ENCODE measurements at regions not wholly inside any gene's neighbourhood (a gene's known extent, or its start where the extent isn't known, plus 50 kb on each side); places are given as distances from the start of the nearest gene placed in this dataset.

DNA sequence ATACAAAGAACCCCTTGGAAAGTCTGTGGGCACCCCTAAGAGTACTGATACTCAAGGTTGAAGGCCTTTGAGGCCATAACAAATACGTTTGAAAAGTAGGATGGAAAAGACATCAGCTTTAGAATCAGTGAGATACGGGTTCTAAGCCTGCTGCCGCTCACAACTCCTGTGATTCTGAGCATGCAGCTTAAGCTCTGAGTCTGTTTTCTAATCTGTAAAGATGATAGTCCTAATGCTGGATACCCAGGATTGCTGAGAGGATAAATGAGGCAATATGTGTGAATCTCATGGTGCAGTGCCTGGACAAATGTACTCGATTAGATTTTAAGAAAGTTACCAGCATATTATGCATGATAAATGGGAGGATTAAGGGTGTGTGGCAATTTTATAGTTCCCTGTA, 321.0 kb upstream of the HSF2 start:
- H3K4me3 ChIP-seq, result no peak overlapping the region
- H3K27me3 ChIP-seq, result no peaks in the 10 kb centered on the region
- DNase-seq (no peak), ATAC-seq (no peak)
- H3K27ac ChIP-seq, result no peak overlapping the region
- no peaks in the 10 kb centered on the region for H3K36me3 ChIP-seq
- in situ Hi-C loops (cut with MboI; ENCODE audit: low sequenced_read_pairs in 4 of 4), result no loop called here
- intact Hi-C loops (cut with DNase I; ENCODE audit: low total_unique reads), result no loop called here
- TF ChIP-seq POLR2A (IDR thresholded peaks at IDR 0.05) (no peak), CTCF (IDR thresholded peaks at IDR 0.05 in 4 of 5, conservative IDR thresholded peaks at IDR 0.05 in 1 of 5) (no peak)
- H3K9me3 ChIP-seq, result no peaks in the 10 kb centered on the region
- no peaks in the 10 kb centered on the region for H3K4me1 ChIP-seq

DNA sequence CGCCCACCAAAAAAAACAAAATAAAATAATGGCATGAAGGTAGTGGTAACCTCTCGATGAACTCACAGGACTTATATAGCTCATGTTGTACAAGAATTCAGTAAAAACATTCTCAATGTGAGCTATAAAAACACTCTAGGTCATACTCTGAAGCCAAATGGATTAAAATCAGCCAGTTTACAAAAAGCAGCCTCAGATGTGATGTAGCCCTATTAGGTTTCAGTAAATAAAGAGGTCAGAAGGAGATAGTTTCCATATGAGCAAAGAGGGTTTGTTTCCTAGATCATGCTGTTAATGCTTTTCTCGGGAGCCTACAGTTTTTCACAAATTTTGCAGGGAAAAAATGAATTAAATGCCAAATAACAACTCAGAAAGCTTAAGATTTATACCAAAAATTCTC, 319.5 kb upstream of the HSF2 start:
- DNase-seq (no peak), ATAC-seq (no peak)
- Histone ChIP-seq H3K27ac (no peak overlapping the region), H3K4me1 (no peaks in the 10 kb centered on the region), H3K36me3 (no peaks in the 10 kb centered on the region), H3K4me3 (no peak overlapping the region), H3K27me3 (no peaks in the 10 kb centered on the region), H3K9me3 (no peaks in the 10 kb centered on the region)
- TF ChIP-seq POLR2A (IDR thresholded peaks at IDR 0.05), result no peak
- no peak for TF ChIP-seq CTCF (IDR thresholded peaks at IDR 0.05 in 4 of 5, conservative IDR thresholded peaks at IDR 0.05 in 1 of 5)
- intact Hi-C loops (cut with DNase I; ENCODE audit: low total_unique reads), result no loop called here
- in situ Hi-C loops (cut with MboI; ENCODE audit: low sequenced_read_pairs in 4 of 4), result no loop called here

GRCh38 chr6:122081921-122082320, 317.5 kb upstream of the HSF2 start:
- Histone ChIP-seq H3K9me3 (no peaks in the 10 kb centered on the region), H3K4me1 (no peaks in the 10 kb centered on the region), H3K36me3 (no peaks in the 10 kb centered on the region), H3K27me3 (no peaks in the 10 kb centered on the region), H3K4me3 (no peak overlapping the region), H3K27ac (no peak overlapping the region)
- no peak for TF ChIP-seq CTCF (IDR thresholded peaks at IDR 0.05 in 4 of 5, conservative IDR thresholded peaks at IDR 0.05 in 1 of 5)
- TF ChIP-seq POLR2A (IDR thresholded peaks at IDR 0.05), result no peak
- intact Hi-C loops (cut with DNase I; ENCODE audit: low total_unique reads) (no loop called here), in situ Hi-C loops (cut with MboI; ENCODE audit: low sequenced_read_pairs in 4 of 4) (no loop called here)
- ATAC-seq (no peak), DNase-seq (no peak)

GRCh38 chr6:122082370-122082769, 317.1 kb upstream of the HSF2 start:
- ATAC-seq, result no peak

More at GRCh38 chr6:122082370-122082769, 317.1 kb upstream of the HSF2 start:
- in situ Hi-C loops (cut with MboI; ENCODE audit: low sequenced_read_pairs in 4 of 4), result no loop called here
- Histone ChIP-seq H3K4me3 (no peak overlapping the region), H3K36me3 (no peaks in the 10 kb centered on the region), H3K9me3 (no peaks in the 10 kb centered on the region), H3K27ac (no peak overlapping the region), H3K27me3 (no peaks in the 10 kb centered on the region), H3K4me1 (no peaks in the 10 kb centered on the region)
- intact Hi-C loops (cut with DNase I; ENCODE audit: low total_unique reads), result no loop called here
- TF ChIP-seq CTCF (IDR thresholded peaks at IDR 0.05 in 4 of 5, conservative IDR thresholded peaks at IDR 0.05 in 1 of 5) (no peak), POLR2A (IDR thresholded peaks at IDR 0.05) (no peak)
- DNase-seq, result no peak
